MCF 10A (cell line): ENCODE measurements at regions not wholly inside any gene's neighbourhood (a gene's known extent, or its start where the extent isn't known, plus 50 kb on each side); places are given as distances from the start of the nearest gene placed in this dataset.

Experiments used
- BruUV-seq: library from RNA; stranded (reverse); fragments of 400-500 nt; replicated peaks from 2 replicates; lab custom pipeline; 2021; lab: Mats Ljungman, UMichigan
- CTCF ChIA-PET: fragments of 300-600 bp; sonication (Branson Sonifier 250); formaldehyde crosslinking; extraction: SDS; loops from one replicate; lab custom pipeline; 2021; ENCODE audit warnings: antibody characterized with exemption, inconsistent platforms; lab: Yijun Ruan, JAX
- POLR2A ChIA-PET: fragments of 300-600, 350-650 bp; sonication (Branson Sonifier 250); formaldehyde crosslinking; extraction: SDS; loops from one replicate; lab custom pipeline; 2020; ENCODE audit warnings: antibody characterized with exemption, inconsistent platforms; lab: Yijun Ruan, JAX
- DNase-seq: peaks from one replicate; pipeline ENCODE4 v3.0.0-alpha.2; 2018; ENCODE audit not compliant: unreplicated experiment
- H3K27ac Mint-ChIP-seq: one replicate; pipeline ENCODE4 v1.8.0; 2022; ENCODE audit warnings: mild to moderate bottlenecking, low read depth, mixed read lengths; ENCODE audit not compliant: unreplicated experiment
- H3K27me3 Mint-ChIP-seq: one replicate; pipeline ENCODE4 v1.8.0; 2022; ENCODE audit warnings: mixed read lengths; ENCODE audit not compliant: insufficient read depth, unreplicated experiment
- H3K36me3 Mint-ChIP-seq: one replicate; pipeline ENCODE4 v1.8.0; 2022; ENCODE audit warnings: mild to moderate bottlenecking, moderate library complexity, mixed read lengths; ENCODE audit not compliant: insufficient read depth, unreplicated experiment
- H3K4me1 Mint-ChIP-seq: one replicate; pipeline ENCODE4 v1.8.0; 2022; ENCODE audit warnings: mixed read lengths; ENCODE audit not compliant: insufficient read depth, unreplicated experiment
- H3K4me3 Mint-ChIP-seq: one replicate; pipeline ENCODE4 v1.8.0; 2022; ENCODE audit warnings: mild to moderate bottlenecking, moderate library complexity, mixed read lengths; ENCODE audit not compliant: unreplicated experiment
- H3K9me3 Mint-ChIP-seq: one replicate; pipeline ENCODE4 v1.8.0; 2022; ENCODE audit warnings: mixed read lengths; ENCODE audit not compliant: unreplicated experiment
- intact Hi-C: fragments of 100-400 bp; cut with micrococcal nuclease; formaldehyde crosslinking; loops from 2 replicates; pipeline ENCODE4 v1.14.1; 2022
- TF ChIP-seq, protein P1 (sequence below): fragments of 200-600 bp; IDR thresholded peaks from one replicate; pipeline ENCODE4 v1.8.0; 2022; ENCODE audit warnings: antibody characterized with exemption, mild to moderate bottlenecking; ENCODE audit not compliant: unreplicated experiment

DNA sequence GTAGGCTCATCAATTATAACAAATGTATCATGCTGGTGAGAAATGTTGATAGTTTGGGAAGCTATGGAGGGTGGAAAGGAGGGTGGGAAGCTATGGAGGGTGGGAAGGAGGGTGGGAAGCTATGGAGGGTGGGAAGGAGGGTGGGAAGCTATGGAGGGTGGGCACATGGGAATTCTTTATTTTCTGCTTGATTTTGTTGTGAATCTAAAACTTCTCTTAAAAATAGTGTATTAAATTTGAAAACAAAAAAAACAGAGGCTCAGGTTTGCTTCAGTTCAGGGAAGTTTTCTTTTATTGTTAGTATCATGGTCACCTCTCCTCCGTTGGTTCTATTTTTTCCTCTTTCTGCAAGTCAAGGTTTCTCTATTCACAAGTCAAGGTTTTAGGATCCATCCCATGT lies 106.4 kb downstream of the SOD2 start:
- no peaks in the 10 kb centered on the region for H3K9me3 Mint-ChIP-seq
- H3K36me3 Mint-ChIP-seq = no peaks in the 10 kb centered on the region
- H3K27ac Mint-ChIP-seq = no peak overlapping the region
- intact Hi-C loops = no loop called here
- ChIA-PET CTCF (interaction anchor here (0.9 kb wide), 1 partner anchor 28 kb away, joined by 3 read pairs; no protein-coding TSS in a partner anchor), POLR2A (no interaction called here)
- DNase-seq = no peak
- H3K4me1 Mint-ChIP-seq = no peaks in the 10 kb centered on the region
- no TSS peak for BruUV-seq
- H3K4me3 Mint-ChIP-seq = no peak overlapping the region
- TF ChIP-seq, protein P1, sequence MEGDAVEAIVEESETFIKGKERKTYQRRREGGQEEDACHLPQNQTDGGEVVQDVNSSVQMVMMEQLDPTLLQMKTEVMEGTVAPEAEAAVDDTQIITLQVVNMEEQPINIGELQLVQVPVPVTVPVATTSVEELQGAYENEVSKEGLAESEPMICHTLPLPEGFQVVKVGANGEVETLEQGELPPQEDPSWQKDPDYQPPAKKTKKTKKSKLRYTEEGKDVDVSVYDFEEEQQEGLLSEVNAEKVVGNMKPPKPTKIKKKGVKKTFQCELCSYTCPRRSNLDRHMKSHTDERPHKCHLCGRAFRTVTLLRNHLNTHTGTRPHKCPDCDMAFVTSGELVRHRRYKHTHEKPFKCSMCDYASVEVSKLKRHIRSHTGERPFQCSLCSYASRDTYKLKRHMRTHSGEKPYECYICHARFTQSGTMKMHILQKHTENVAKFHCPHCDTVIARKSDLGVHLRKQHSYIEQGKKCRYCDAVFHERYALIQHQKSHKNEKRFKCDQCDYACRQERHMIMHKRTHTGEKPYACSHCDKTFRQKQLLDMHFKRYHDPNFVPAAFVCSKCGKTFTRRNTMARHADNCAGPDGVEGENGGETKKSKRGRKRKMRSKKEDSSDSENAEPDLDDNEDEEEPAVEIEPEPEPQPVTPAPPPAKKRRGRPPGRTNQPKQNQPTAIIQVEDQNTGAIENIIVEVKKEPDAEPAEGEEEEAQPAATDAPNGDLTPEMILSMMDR = no peak
- H3K27me3 Mint-ChIP-seq = no peaks in the 10 kb centered on the region

DNA sequence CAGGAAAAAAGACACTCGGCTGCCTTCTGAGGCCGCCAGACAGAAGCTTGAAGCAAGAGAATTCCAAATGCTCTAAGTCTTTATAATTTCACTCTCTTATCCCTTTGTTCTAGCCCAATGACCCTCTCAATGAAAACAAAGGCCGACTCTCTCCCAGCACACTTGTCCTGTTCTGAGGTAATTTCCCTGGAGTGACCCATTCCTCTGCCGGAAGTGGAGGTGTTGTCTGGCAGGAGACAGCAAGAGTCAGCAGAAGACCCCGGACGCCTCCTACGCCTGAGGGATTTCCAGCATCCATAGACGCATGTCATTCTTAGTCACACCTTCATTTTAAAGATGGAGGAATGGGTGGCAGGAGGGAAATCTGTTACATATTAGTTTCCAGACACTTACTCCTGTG lies 110.3 kb downstream of the SOD2 start:
- intact Hi-C loops = no loop called here
- Mint-ChIP-seq H3K27ac (no peak overlapping the region), H3K9me3 (no peaks in the 10 kb centered on the region), H3K27me3 (no peaks in the 10 kb centered on the region), H3K36me3 (peaks cover 5% of the 10 kb centered on the region), H3K4me1 (peaks cover 6% of the 10 kb centered on the region), H3K4me3 (no peak overlapping the region)
- ChIA-PET POLR2A (no interaction called here), CTCF (no interaction called here)
- no peak for DNase-seq
- TF ChIP-seq, protein P1 = no peak
- no TSS peak for BruUV-seq

DNA sequence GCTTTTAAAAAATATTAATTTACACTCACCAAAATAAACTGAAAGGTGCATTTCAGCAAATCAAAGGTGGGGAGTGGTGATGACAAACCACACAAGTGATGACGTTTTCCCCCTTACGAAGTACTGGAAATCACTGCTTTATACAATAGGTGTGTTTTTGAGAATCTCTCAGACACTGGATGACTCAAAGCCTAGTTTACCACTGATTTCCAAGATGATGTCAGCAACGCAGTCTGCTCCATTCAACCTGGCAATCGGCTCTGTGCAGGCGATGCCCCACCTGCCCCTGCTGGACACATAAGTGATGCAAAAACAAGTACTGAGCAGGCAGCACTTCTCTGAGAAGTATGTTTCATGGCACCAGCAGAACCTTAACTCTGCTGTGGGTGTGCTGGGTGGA lies 114.4 kb downstream of the SOD2 start:
- CTCF ChIA-PET = interaction anchor here (0.6 kb wide), 1 partner anchor 426 kb away, joined by 3 read pairs; no protein-coding TSS in a partner anchor
- H3K9me3 Mint-ChIP-seq = no peaks in the 10 kb centered on the region
- intact Hi-C loops = loop anchor here (2.0 kb wide), 1 partner anchor 16 kb away; no protein-coding TSS in a partner anchor
- no peaks in the 10 kb centered on the region for H3K27me3 Mint-ChIP-seq
- TF ChIP-seq, protein P1 = no peak
- H3K4me3 Mint-ChIP-seq = no peak overlapping the region
- POLR2A ChIA-PET = no interaction called here
- BruUV-seq = no TSS peak
- H3K4me1 Mint-ChIP-seq = peaks cover 7% of the 10 kb centered on the region
- H3K36me3 Mint-ChIP-seq = peaks cover 10% of the 10 kb centered on the region
- no peak overlapping the region for H3K27ac Mint-ChIP-seq
- peak; percentile 52 for DNase-seq

DNA sequence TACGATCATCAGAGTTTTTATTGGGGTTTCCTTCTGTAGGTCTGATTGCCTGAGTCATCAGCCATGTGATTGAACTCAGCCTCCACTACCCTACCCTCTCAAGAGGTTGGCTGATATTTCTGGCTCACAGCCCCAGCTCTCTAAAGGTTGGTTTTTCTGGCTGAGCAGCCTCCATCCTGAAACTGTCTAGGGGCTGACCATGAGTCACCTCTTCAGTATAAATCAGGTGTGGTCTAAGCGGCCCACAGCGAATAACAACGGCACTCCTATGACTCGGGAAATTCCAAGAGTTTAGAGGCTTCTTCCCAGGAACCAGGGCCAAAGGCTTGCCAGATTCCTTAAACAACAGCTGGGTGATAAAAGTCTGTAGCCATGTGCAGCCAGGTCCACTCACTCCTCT lies 115.5 kb downstream of the SOD2 start:
- TF ChIP-seq, protein P1 = no peak
- Mint-ChIP-seq H3K27me3 (no peaks in the 10 kb centered on the region), H3K4me1 (peaks cover 7% of the 10 kb centered on the region), H3K27ac (peak overlapping the region; percentile 46), H3K36me3 (peaks cover 15% of the 10 kb centered on the region), H3K4me3 (no peak overlapping the region), H3K9me3 (no peaks in the 10 kb centered on the region)
- CTCF ChIA-PET = interaction anchor here (0.6 kb wide), 1 partner anchor 74 kb away, joined by 3 read pairs; no protein-coding TSS in a partner anchor
- intact Hi-C loops = no loop called here
- BruUV-seq = no TSS peak
- DNase-seq = peak; percentile 70
- POLR2A ChIA-PET = no interaction called here
